HepG2 (cell line): ENCODE measurements at regions not wholly inside any gene's neighbourhood (a gene's known extent, or its start where the extent isn't known, plus 50 kb on each side); places are given as distances from the start of the nearest gene placed in this dataset.

Experiments used
- ATAC-seq: fragments of 200-7000 bp; cut with Tn5 transposase; 3 replicates; pipeline ENCODE4 v1.9.1; 2020; ENCODE audit warnings: mild to moderate bottlenecking, moderate library complexity
- BruUV-seq: library from RNA; stranded (reverse); fragments of 400-500 nt; replicated peaks from 2 replicates; lab custom pipeline; 2021; lab: Mats Ljungman, UMichigan
- CTCF ChIA-PET: fragments of 300-600 bp; formaldehyde crosslinking; extraction: SDS; loops from one replicate; lab custom pipeline; 2021; ENCODE audit warnings: low total read pairs, inconsistent platforms, low intra/inter-chr PET ratio; lab: Yijun Ruan, JAX
- POLR2A ChIA-PET: fragments of 350-600 bp; sonication (Branson Sonifier 250); formaldehyde crosslinking; loops from one replicate; lab custom pipeline; 2020; ENCODE audit warnings: antibody characterized with exemption, inconsistent platforms; lab: Yijun Ruan, JAX
- DNase-seq: peaks from one replicate; pipeline ENCODE4 v3.0.0-alpha.2; 2015; ENCODE audit warnings: low spot score
- FAIRE-seq: peaks from 3 replicates; lab custom pipeline; 2011; peaks lifted over from hg19 to GRCh38; lab: Jason Lieb, UNC
- H2AFZ ChIP-seq: one replicate; pipeline ENCODE4 v1.6.1; 2011; ENCODE audit warnings: low read length, inconsistent platforms
- H3K27ac ChIP-seq: fragments of 300-600 bp; 3 replicates; pipeline ENCODE4 v1.8.0; 2011; ENCODE audit warnings: mixed run types, mild to moderate bottlenecking, mixed read lengths, low read length, inconsistent platforms; ENCODE audit not compliant: insufficient read depth; ENCODE audit errors: extremely low read length
- H3K27me3 ChIP-seq, 2 experiments: fragments of 200-600 bp in 1 of 2; 2 replicates in 1 of 2; 3 replicates in 1 of 2; pipeline versions ENCODE4 v1.6.0 to v1.8.0; 2011; ENCODE audit warnings: low read length in 2 of 2, mild to moderate bottlenecking in 2 of 2, moderate library complexity in 2 of 2, inconsistent platforms in 1 of 2; ENCODE audit not compliant: insufficient read depth in 2 of 2, control insufficient read depth in 1 of 2
- H3K36me3 ChIP-seq, 2 experiments: fragments of 200-600 bp in 1 of 2; replicated peaks in 1 of 2; 2 replicates in 1 of 2; 3 replicates in 1 of 2; pipeline versions ENCODE4 v1.5.1 to v1.8.0; 2011; ENCODE audit warnings: low read length in 2 of 2, inconsistent platforms in 1 of 2; ENCODE audit not compliant: insufficient read depth in 2 of 2, control insufficient read depth in 1 of 2
- H3K4me1 ChIP-seq: 2 replicates; pipeline ENCODE4 v1.5.1; 2012; ENCODE audit warnings: low read length, inconsistent platforms; ENCODE audit not compliant: insufficient read depth
- H3K4me2 ChIP-seq: 2 replicates; pipeline ENCODE4 v1.6.0; 2011; ENCODE audit warnings: low read depth, low read length, inconsistent platforms
- H3K4me3 ChIP-seq, 3 experiments: fragments of 200-600 bp in 1 of 3; sonication (generic), shearing (Covaris generic) in 1 of 3; replicated peaks in 1 of 3; 2 replicates each; pipeline ENCODE4 v1.5.1; 2011 to 2016; ENCODE audit warnings: low read length in 3 of 3, inconsistent platforms in 2 of 3, low read depth in 2 of 3, mild to moderate bottlenecking in 2 of 3, control low read depth in 1 of 3, mixed read lengths in 1 of 3; ENCODE audit not compliant: insufficient read depth in 1 of 3
- H3K79me2 ChIP-seq: one replicate; pipeline ENCODE4 v1.6.1; 2011; ENCODE audit warnings: low read length, inconsistent platforms; ENCODE audit not compliant: insufficient read depth
- H3K9ac ChIP-seq: 2 replicates; pipeline ENCODE4 v1.6.0; 2011; ENCODE audit warnings: mild to moderate bottlenecking, low read depth, low read length, inconsistent platforms; ENCODE audit not compliant: insufficient read depth
- H3K9me3 ChIP-seq: 2 replicates; pipeline ENCODE4 v1.5.1; 2012; ENCODE audit warnings: mild to moderate bottlenecking, low read length
- H4K20me1 ChIP-seq: 2 replicates; pipeline ENCODE4 v1.6.0; 2011; ENCODE audit warnings: inconsistent platforms, mild to moderate bottlenecking, low read length, moderate library complexity; ENCODE audit not compliant: insufficient read depth
- BHLHE40 ChIP-seq: IDR thresholded peaks from 2 replicates; pipeline ENCODE4 v1.6.1; 2011; ENCODE audit warnings: low read length, improper control_type of control experiment
- CEBPG ChIP-seq: IDR thresholded peaks from 2 replicates; pipeline ENCODE4 v1.6.1; 2016
- DMTF1 ChIP-seq: sonication (generic); formaldehyde crosslinking; IDR thresholded peaks from 2 replicates; pipeline ENCODE4 v1.4.0; 2020; ENCODE audit warnings: mild to moderate bottlenecking, missing genetic modification reagents
- HNRNPLL ChIP-seq: fragments of 200-400 bp; formaldehyde crosslinking; IDR thresholded peaks from 2 replicates; pipeline ENCODE4 v1.6.1; 2017; ENCODE audit warnings: mild to moderate bottlenecking, low read depth, low read length; ENCODE audit not compliant: poor library complexity, severe bottlenecking
- KAT8 ChIP-seq: IDR thresholded peaks from 2 replicates; pipeline ENCODE4 v1.6.1; 2016; ENCODE audit warnings: missing genetic modification reagents, missing compliant biosample characterization
- ZNF275 ChIP-seq: sonication (generic); formaldehyde crosslinking; IDR thresholded peaks from 2 replicates; pipeline ENCODE4 v1.8.0; 2022; ENCODE audit warnings: missing genetic modification reagents, mild to moderate bottlenecking, inconsistent platforms, borderline replicate concordance
- ZNF280B ChIP-seq: sonication (generic); formaldehyde crosslinking; IDR thresholded peaks from 2 replicates; pipeline ENCODE4 v1.5.0; 2020; ENCODE audit warnings: missing genetic modification reagents, mild to moderate bottlenecking, borderline replicate concordance
- ZNF468 ChIP-seq: sonication (generic); formaldehyde crosslinking; IDR thresholded peaks from 2 replicates; pipeline ENCODE4 v1.8.0; 2022; ENCODE audit warnings: mild to moderate bottlenecking, moderate library complexity, missing genetic modification reagents
- WGBS: methylation state at CpG from one replicate; pipeline ENCODE4 v1.1.6; 2017; ENCODE audit warnings: low lambda C conversion rate; 5-methylcytosine and 5-hydroxymethylcytosine counted together
- in situ Hi-C: cut with HindIII; loops from 2 replicates; pipeline ENCODE4 v1.10.0; 2017; ENCODE audit warnings: low pct_unique_long_range_greater_than_20kb; ENCODE audit not compliant: extremely low pct_ligation_motif_present
- intact Hi-C: fragments of 100-400 bp; cut with micrococcal nuclease; formaldehyde crosslinking; loops from one replicate; pipeline ENCODE4 v1.10.0; 2022; ENCODE audit not compliant: unreplicated experiment
- TF ChIP-seq, protein P1 (sequence below): sonication (generic); formaldehyde crosslinking; IDR thresholded peaks from 2 replicates; pipeline ENCODE4 v1.8.1; 2023; ENCODE audit warnings: mild to moderate bottlenecking, inconsistent platforms, moderate library complexity, missing genetic modification reagents, borderline replicate concordance
- TF ChIP-seq, protein P2 (sequence below): IDR thresholded peaks from 2 replicates; pipeline ENCODE4 v1.6.1; 2018; ENCODE audit warnings: missing genetic modification reagents
- TF ChIP-seq, protein P3 (sequence below): sonication (generic); formaldehyde crosslinking; IDR thresholded peaks from 2 replicates; pipeline ENCODE4 v1.8.0; 2022; ENCODE audit warnings: missing genetic modification reagents, low read depth, mild to moderate bottlenecking, borderline replicate concordance
- TF ChIP-seq, protein P4 (sequence below): sonication (generic); formaldehyde crosslinking; IDR thresholded peaks from 2 replicates; pipeline ENCODE4 v1.8.1; 2023; ENCODE audit warnings: missing genetic modification reagents, mild to moderate bottlenecking, borderline replicate concordance

DNA sequence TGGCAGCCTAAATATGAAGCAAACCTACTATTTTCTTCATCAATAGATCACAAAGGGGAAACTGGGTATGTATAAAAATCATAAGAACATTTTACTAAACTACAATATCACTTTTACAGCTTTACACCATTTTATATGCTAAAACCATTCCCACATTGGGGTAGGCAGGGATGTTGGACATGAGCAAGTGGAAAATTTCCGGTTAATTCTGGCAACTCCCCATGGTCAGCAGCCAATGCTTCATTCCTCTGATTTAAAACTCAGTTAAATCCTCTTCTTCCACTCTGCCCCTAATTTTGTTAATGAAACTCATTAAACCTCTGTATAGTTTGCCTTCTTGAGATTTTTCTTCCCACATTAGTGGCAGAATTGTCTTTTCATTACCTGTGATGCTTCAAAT, 552.5 kb upstream of the NECTIN3 start:
- Histone ChIP-seq H3K4me3 (no peak overlapping the region), H3K79me2 (no peaks in the 10 kb centered on the region), H2AFZ (no peak overlapping the region), H4K20me1 (no peaks in the 10 kb centered on the region), H3K4me2 (no peak overlapping the region), H3K9ac (no peak overlapping the region), H3K27ac (no peak overlapping the region), H3K4me1 (no peaks in the 10 kb centered on the region), H3K36me3 (no peaks in the 10 kb centered on the region), H3K9me3 (no peaks in the 10 kb centered on the region), H3K27me3 (no peaks in the 10 kb centered on the region)
- no peak for TF ChIP-seq DMTF1 (CRISPR knock-in tag)
- no peak for TF ChIP-seq HNRNPLL
- TF ChIP-seq ZNF275 (CRISPR knock-in tag), result no peak
- TF ChIP-seq, protein P1, sequence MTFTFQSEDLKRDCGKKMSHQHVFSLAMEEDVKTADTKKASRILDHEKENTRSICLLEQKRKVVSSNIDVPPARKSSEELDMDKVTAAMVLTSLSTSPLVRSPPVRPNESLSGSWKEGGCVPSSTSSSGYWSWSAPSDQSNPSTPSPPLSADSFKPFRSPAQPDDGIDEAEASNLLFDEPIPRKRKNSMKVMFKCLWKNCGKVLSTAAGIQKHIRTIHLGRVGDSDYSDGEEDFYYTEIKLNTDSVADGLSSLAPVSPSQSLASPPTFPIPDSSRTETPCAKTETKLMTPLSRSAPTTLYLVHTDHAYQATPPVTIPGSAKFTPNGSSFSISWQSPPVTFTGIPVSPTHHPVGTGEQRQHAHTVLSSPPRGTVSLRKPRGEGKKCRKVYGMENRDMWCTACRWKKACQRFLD (CRISPR knock-in tag), result no peak
- no peak for TF ChIP-seq ZNF468 (CRISPR knock-in tag)
- no peak for TF ChIP-seq BHLHE40
- TF ChIP-seq KAT8 (CRISPR knock-in tag), result no peak
- no peak for TF ChIP-seq ZNF280B
- TF ChIP-seq, protein P2, sequence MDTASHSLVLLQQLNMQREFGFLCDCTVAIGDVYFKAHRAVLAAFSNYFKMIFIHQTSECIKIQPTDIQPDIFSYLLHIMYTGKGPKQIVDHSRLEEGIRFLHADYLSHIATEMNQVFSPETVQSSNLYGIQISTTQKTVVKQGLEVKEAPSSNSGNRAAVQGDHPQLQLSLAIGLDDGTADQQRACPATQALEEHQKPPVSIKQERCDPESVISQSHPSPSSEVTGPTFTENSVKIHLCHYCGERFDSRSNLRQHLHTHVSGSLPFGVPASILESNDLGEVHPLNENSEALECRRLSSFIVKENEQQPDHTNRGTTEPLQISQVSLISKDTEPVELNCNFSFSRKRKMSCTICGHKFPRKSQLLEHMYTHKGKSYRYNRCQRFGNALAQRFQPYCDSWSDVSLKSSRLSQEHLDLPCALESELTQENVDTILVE, result no peak
- TF ChIP-seq CEBPG (CRISPR knock-in tag), result no peak
- TF ChIP-seq, protein P3, sequence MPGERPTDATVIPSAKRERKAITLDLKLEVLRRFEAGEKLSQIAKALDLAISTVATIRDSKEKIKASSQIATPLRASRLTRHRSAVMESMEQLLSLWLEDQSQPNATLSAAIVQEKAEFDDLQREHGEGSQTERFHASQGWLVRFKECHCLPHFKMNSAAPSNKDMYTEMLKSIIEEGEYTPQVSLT, result no peak
- TF ChIP-seq, protein P4, sequence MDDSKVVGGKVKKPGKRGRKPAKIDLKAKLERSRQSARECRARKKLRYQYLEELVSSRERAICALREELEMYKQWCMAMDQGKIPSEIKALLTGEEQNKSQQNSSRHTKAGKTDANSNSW (CRISPR knock-in tag), result no peak
- FAIRE-seq (no peak), ATAC-seq (no peak), DNase-seq (no peak)
- no TSS peak for BruUV-seq
- WGBS, result 0% methylated on average over 1 of the region's 1 CpG
- POLR2A ChIA-PET, result no interaction called here
- in situ Hi-C loops, result no loop called here
- CTCF ChIA-PET, result no interaction called here
- intact Hi-C loops, result no loop called here
